ENCODE measurements at regions not wholly inside any gene's neighbourhood (a gene's known extent, or its start where the extent isn't known, plus 50 kb on each side); places are given as distances from the start of the nearest gene placed in this dataset.
A peak's percentile ranks its signal among the peaks of the same experiment; 100 is the strongest.

GRCh38 chr4:129645461-129645860 lies 549.5 kb downstream of the C4orf33 start:
- 81 to 83% methylated on average over 3 of the region's 3 CpGs for WGBS, 2 donors
- no peak for TF ChIP-seq CTCF (IDR thresholded peaks at IDR 0.05; ENCODE audit: control extremely low read depth, extremely low read depth)
- no peak for ATAC-seq (ENCODE audit: insufficient read depth, low FRiP score)

GRCh38 chr4:129668092-129668491 lies 572.1 kb downstream of the C4orf33 start:
- Histone ChIP-seq H3K27ac (ENCODE audit: low read depth in 1 of 2, low read length in 1 of 2) (no peak overlapping the region), H3K4me3 (no peak overlapping the region), H3K9me3 (ENCODE audit: control insufficient read depth in 4 of 4, insufficient read depth in 3 of 4, low read length in 3 of 4) (no peaks in the 10 kb centered on the region), H3K36me3 (ENCODE audit: control insufficient read depth in 4 of 4, insufficient read depth in 4 of 4, low read length in 4 of 4) (no peaks in the 10 kb centered on the region), H3K9ac (ENCODE audit: insufficient read depth in 1 of 2, low read length in 2 of 2) (no peak overlapping the region), H3K4me1 (ENCODE audit: control insufficient read depth in 5 of 5, insufficient read depth in 5 of 5, low read length in 5 of 5) (no peaks in the 10 kb centered on the region), H3K27me3 (ENCODE audit: control insufficient read depth in 3 of 3, insufficient read depth in 3 of 3, low read length in 2 of 3) (no peaks in the 10 kb centered on the region)
- TF ChIP-seq CTCF (IDR thresholded peaks at IDR 0.05; ENCODE audit: control extremely low read depth, extremely low read depth), result no peak
- DNase-seq, result no peak
- WGBS, 2 donors, result 81 to 86% methylated on average over 5 of the region's 5 CpGs
- no peak for ATAC-seq (ENCODE audit: insufficient read depth, low FRiP score)

More at GRCh38 chr4:129645461-129645860, 549.5 kb downstream of the C4orf33 start:
- Histone ChIP-seq H3K36me3 (ENCODE audit: control insufficient read depth in 4 of 4, insufficient read depth in 4 of 4, low read length in 4 of 4) (no peaks in the 10 kb centered on the region), H3K4me1 (ENCODE audit: control insufficient read depth in 5 of 5, insufficient read depth in 5 of 5, low read length in 5 of 5) (peaks cover 0 to 3% (median 0%) of the 10 kb centered on the region in 5 donors), H3K4me3 (no peak overlapping the region), H3K9me3 (ENCODE audit: control insufficient read depth in 4 of 4, insufficient read depth in 3 of 4, low read length in 3 of 4) (no peaks in the 10 kb centered on the region), H3K27ac (ENCODE audit: low read depth in 1 of 2, low read length in 1 of 2) (no peak overlapping the region), H3K9ac (ENCODE audit: insufficient read depth in 1 of 2, low read length in 2 of 2) (no peak overlapping the region), H3K27me3 (ENCODE audit: control insufficient read depth in 3 of 3, insufficient read depth in 3 of 3, low read length in 2 of 3) (no peaks in the 10 kb centered on the region)
- peak in 2 of 3 donors; percentile 8 to 61 for DNase-seq

- Histone ChIP-seq H3K36me3 (ENCODE audit: control insufficient read depth in 4 of 4, insufficient read depth in 4 of 4, low read length in 4 of 4) (no peaks in the 10 kb centered on the region), H3K9ac (ENCODE audit: insufficient read depth in 1 of 2, low read length in 2 of 2) (no peak overlapping the region), H3K4me1 (ENCODE audit: control insufficient read depth in 5 of 5, insufficient read depth in 5 of 5, low read length in 5 of 5) (no peaks in the 10 kb centered on the region), H3K27ac (ENCODE audit: low read depth in 1 of 2, low read length in 1 of 2) (no peak overlapping the region), H3K4me3 (no peak overlapping the region), H3K27me3 (ENCODE audit: control insufficient read depth in 3 of 3, insufficient read depth in 3 of 3, low read length in 2 of 3) (no peaks in the 10 kb centered on the region), H3K9me3 (ENCODE audit: control insufficient read depth in 4 of 4, insufficient read depth in 3 of 4, low read length in 3 of 4) (peaks cover 0 to 5% (median 0%) of the 10 kb centered on the region in 4 donors)
- no peak for ATAC-seq (ENCODE audit: insufficient read depth, low FRiP score)
- no peak for TF ChIP-seq CTCF (IDR thresholded peaks at IDR 0.05; ENCODE audit: control extremely low read depth, extremely low read depth)
- no peak for DNase-seq
Observed at GRCh38 chr4:129672941-129673340, 577.0 kb downstream of the C4orf33 start.

- DNase-seq, result no peak
- H3K27ac ChIP-seq (ENCODE audit: low read depth in 1 of 2, low read length in 1 of 2), result no peak overlapping the region
- H3K4me3 ChIP-seq, result no peak overlapping the region
- H3K27me3 ChIP-seq (ENCODE audit: control insufficient read depth in 3 of 3, insufficient read depth in 3 of 3, low read length in 2 of 3), result no peaks in the 10 kb centered on the region
- 93 to 96% methylated on average over 1 of the region's 1 CpG for WGBS, 2 donors
- no peaks in the 10 kb centered on the region for H3K4me1 ChIP-seq (ENCODE audit: control insufficient read depth in 5 of 5, insufficient read depth in 5 of 5, low read length in 5 of 5)
- TF ChIP-seq CTCF (IDR thresholded peaks at IDR 0.05; ENCODE audit: control extremely low read depth, extremely low read depth), result no peak
- peaks cover 0 to 5% (median 0%) of the 10 kb centered on the region in 4 donors for H3K9me3 ChIP-seq (ENCODE audit: control insufficient read depth in 4 of 4, insufficient read depth in 3 of 4, low read length in 3 of 4)
- H3K9ac ChIP-seq (ENCODE audit: insufficient read depth in 1 of 2, low read length in 2 of 2), result no peak overlapping the region
- no peaks in the 10 kb centered on the region for H3K36me3 ChIP-seq (ENCODE audit: control insufficient read depth in 4 of 4, insufficient read depth in 4 of 4, low read length in 4 of 4)
- no peak for ATAC-seq (ENCODE audit: insufficient read depth, low FRiP score)
Observed at GRCh38 chr4:129675036-129675435, 579.1 kb downstream of the C4orf33 start.

Data from lung (tissue), 11 donors.